ENCODE measurements at regions not wholly inside any gene's neighbourhood (a gene's known extent, or its start where the extent isn't known, plus 50 kb on each side); places are given as distances from the start of the nearest gene placed in this dataset.

DNA sequence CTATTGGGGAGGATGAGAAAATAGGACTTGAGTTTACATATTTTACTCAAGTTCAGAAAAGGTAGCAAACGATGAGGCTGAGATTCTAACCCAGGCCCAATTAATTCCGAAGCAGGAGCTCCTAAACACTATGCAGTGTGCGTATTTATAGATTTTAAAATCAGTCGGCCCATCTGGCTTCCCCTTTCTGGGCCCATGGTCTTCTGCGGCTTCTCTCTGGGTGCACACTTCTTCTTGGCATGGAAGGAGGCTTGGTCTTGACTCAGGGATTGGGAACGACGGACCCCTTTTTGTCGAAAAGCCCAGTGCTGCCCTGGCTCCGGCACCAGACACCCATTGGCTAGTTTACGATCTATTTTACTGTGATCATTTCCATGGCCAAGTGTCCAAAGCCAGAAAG lies 1433.8 kb downstream of the BRD1 start:
- TF ChIP-seq ZNF24 (tag by site-specific recombination; IDR thresholded peaks at IDR 0.05) (no peak), PRDM4 (tag by site-specific recombination; IDR thresholded peaks at IDR 0.05) (no peak), ZNF292 (tag by site-specific recombination; IDR thresholded peaks at IDR 0.05; ENCODE audit: borderline replicate concordance, low read depth) (no peak), CTCF (tag by site-specific recombination; IDR thresholded peaks at IDR 0.05) (no peak), MZF1 (tag by site-specific recombination; IDR thresholded peaks at IDR 0.05; ENCODE audit: borderline replicate concordance) (no peak), KLF16 (tag by site-specific recombination; IDR thresholded peaks at IDR 0.05) (no peak), ZNF501 (tag by site-specific recombination; IDR thresholded peaks at IDR 0.05) (no peak), ZBTB21 (tag by site-specific recombination; IDR thresholded peaks at IDR 0.05) (no peak)
- TF ChIP-seq, protein P1, sequence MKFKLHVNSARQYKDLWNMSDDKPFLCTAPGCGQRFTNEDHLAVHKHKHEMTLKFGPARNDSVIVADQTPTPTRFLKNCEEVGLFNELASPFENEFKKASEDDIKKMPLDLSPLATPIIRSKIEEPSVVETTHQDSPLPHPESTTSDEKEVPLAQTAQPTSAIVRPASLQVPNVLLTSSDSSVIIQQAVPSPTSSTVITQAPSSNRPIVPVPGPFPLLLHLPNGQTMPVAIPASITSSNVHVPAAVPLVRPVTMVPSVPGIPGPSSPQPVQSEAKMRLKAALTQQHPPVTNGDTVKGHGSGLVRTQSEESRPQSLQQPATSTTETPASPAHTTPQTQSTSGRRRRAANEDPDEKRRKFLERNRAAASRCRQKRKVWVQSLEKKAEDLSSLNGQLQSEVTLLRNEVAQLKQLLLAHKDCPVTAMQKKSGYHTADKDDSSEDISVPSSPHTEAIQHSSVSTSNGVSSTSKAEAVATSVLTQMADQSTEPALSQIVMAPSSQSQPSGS (tag by site-specific recombination; IDR thresholded peaks at IDR 0.05; ENCODE audit: low read depth) = no peak
- TF ChIP-seq, protein P2, sequence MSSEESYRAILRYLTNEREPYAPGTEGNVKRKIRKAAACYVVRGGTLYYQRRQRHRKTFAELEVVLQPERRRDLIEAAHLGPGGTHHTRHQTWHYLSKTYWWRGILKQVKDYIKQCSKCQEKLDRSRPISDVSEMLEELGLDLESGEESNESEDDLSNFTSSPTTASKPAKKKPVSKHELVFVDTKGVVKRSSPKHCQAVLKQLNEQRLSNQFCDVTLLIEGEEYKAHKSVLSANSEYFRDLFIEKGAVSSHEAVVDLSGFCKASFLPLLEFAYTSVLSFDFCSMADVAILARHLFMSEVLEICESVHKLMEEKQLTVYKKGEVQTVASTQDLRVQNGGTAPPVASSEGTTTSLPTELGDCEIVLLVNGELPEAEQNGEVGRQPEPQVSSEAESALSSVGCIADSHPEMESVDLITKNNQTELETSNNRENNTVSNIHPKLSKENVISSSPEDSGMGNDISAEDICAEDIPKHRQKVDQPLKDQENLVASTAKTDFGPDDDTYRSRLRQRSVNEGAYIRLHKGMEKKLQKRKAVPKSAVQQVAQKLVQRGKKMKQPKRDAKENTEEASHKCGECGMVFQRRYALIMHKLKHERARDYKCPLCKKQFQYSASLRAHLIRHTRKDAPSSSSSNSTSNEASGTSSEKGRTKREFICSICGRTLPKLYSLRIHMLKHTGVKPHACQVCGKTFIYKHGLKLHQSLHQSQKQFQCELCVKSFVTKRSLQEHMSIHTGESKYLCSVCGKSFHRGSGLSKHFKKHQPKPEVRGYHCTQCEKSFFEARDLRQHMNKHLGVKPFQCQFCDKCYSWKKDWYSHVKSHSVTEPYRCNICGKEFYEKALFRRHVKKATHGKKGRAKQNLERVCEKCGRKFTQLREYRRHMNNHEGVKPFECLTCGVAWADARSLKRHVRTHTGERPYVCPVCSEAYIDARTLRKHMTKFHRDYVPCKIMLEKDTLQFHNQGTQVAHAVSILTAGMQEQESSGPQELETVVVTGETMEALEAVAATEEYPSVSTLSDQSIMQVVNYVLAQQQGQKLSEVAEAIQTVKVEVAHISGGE (tag by site-specific recombination; conservative IDR thresholded peaks at IDR 0.05; ENCODE audit: low read depth) = no peak
